ENCODE measurements at regions not wholly inside any gene's neighbourhood (a gene's known extent, or its start where the extent isn't known, plus 50 kb on each side); places are given as distances from the start of the nearest gene placed in this dataset.

GRCh38 chr4:173782660-173783059, 252.6 kb upstream of the HAND2 start:
- Histone ChIP-seq H3K27ac (ENCODE audit: low read depth, low read length, severe bottlenecking) (no peak overlapping the region), H3K36me3 (ENCODE audit: control insufficient read depth, insufficient read depth, low read length) (no peaks in the 10 kb centered on the region), H3K4me1 (ENCODE audit: control insufficient read depth, insufficient read depth, low read length, poor library complexity, severe bottlenecking) (no peaks in the 10 kb centered on the region), H3K4me3 (ENCODE audit: extremely low read depth, insufficient read depth, low read length, poor library complexity, severe bottlenecking) (no peak overlapping the region), H3K9me3 (ENCODE audit: control insufficient read depth, low read length) (peaks cover 11% of the 10 kb centered on the region)
- no CpG with 5 or more reads among the region's 2 CpGs for WGBS, 2 experiments (ENCODE audit: insufficient coverage in 2 of 2)

DNA sequence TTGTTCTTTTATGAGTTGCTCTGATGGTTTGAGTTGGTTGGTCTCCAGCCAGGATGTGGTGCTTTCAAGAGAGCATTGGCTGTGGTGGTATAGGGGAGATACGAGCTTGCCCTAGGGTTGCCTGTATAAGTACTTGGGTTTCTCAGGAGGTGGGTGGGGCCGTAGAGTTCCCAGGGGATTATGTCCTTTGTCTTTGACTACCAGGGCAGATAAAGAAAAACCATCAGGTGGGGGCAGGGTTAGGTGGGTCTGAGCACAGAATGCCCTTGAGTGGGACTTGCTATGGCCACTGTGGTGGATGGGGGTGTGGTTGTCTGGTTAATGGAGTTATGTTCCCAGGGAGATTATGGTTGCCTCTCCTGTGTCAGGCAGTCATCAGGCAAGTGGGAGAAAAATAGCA, 247.9 kb upstream of the HAND2 start:
- 63 to 67% methylated on average over 1 to 2 of the region's 2 CpGs for WGBS, 2 experiments (ENCODE audit: insufficient coverage in 2 of 2)
- Histone ChIP-seq H3K27ac (ENCODE audit: low read depth, low read length, severe bottlenecking) (no peak overlapping the region), H3K4me3 (ENCODE audit: extremely low read depth, insufficient read depth, low read length, poor library complexity, severe bottlenecking) (no peak overlapping the region), H3K36me3 (ENCODE audit: control insufficient read depth, insufficient read depth, low read length) (no peaks in the 10 kb centered on the region), H3K4me1 (ENCODE audit: control insufficient read depth, insufficient read depth, low read length, poor library complexity, severe bottlenecking) (no peaks in the 10 kb centered on the region), H3K9me3 (ENCODE audit: control insufficient read depth, low read length) (no peaks in the 10 kb centered on the region)

DNA sequence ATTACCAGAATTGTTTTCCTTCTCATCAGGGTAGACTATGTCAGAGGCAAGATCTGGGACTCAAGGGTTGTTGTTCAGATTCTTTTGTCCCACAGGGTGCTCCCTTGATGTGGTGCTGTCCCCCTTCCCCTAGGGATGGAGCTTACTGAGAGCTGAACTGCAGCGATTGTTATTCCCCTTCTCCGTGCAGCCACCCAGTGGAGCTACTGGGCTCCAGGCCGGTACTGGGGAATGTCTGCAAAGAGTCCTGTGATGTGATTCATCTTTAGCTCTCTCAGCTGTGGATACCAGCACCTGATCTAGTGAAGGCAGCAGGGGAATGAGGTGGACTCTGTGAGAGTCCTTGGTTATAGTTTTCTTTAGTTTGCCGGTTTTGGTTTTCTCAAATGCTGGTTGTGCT, 247.4 kb upstream of the HAND2 start:
- Histone ChIP-seq H3K4me1 (ENCODE audit: control insufficient read depth, insufficient read depth, low read length, poor library complexity, severe bottlenecking) (no peaks in the 10 kb centered on the region), H3K27ac (ENCODE audit: low read depth, low read length, severe bottlenecking) (no peak overlapping the region), H3K9me3 (ENCODE audit: control insufficient read depth, low read length) (no peaks in the 10 kb centered on the region), H3K36me3 (ENCODE audit: control insufficient read depth, insufficient read depth, low read length) (no peaks in the 10 kb centered on the region), H3K4me3 (ENCODE audit: extremely low read depth, insufficient read depth, low read length, poor library complexity, severe bottlenecking) (no peak overlapping the region)
- WGBS, 2 experiments (ENCODE audit: insufficient coverage in 2 of 2): 84 to 93% methylated on average over 2 to 4 of the region's 4 CpGs

GRCh38 chr4:173769568-173769967, 239.5 kb upstream of the HAND2 start:
- Histone ChIP-seq H3K36me3 (ENCODE audit: control insufficient read depth, insufficient read depth, low read length) (no peaks in the 10 kb centered on the region), H3K4me1 (ENCODE audit: control insufficient read depth, insufficient read depth, low read length, poor library complexity, severe bottlenecking) (no peaks in the 10 kb centered on the region), H3K4me3 (ENCODE audit: extremely low read depth, insufficient read depth, low read length, poor library complexity, severe bottlenecking) (no peak overlapping the region), H3K9me3 (ENCODE audit: control insufficient read depth, low read length) (no peaks in the 10 kb centered on the region), H3K27ac (ENCODE audit: low read depth, low read length, severe bottlenecking) (no peak overlapping the region)
- WGBS, 2 experiments (ENCODE audit: insufficient coverage in 2 of 2): 100% methylated on average over 1 of the region's 1 CpG; no CpG with 5 or more reads in 1 of the 2 experiments

- no peak overlapping the region for H3K4me3 ChIP-seq (ENCODE audit: extremely low read depth, insufficient read depth, low read length, poor library complexity, severe bottlenecking)
- peaks cover 4% of the 10 kb centered on the region for H3K4me1 ChIP-seq (ENCODE audit: control insufficient read depth, insufficient read depth, low read length, poor library complexity, severe bottlenecking)
- no peak overlapping the region for H3K27ac ChIP-seq (ENCODE audit: low read depth, low read length, severe bottlenecking)
- H3K36me3 ChIP-seq (ENCODE audit: control insufficient read depth, insufficient read depth, low read length): no peaks in the 10 kb centered on the region
- WGBS, 2 experiments (ENCODE audit: insufficient coverage in 2 of 2): 100% methylated on average over 1 to 2 of the region's 5 CpGs
- H3K9me3 ChIP-seq (ENCODE audit: control insufficient read depth, low read length): no peaks in the 10 kb centered on the region
These were observed 237.6 kb upstream of the HAND2 start for GRCh38 chr4:173767650-173768049.

DNA sequence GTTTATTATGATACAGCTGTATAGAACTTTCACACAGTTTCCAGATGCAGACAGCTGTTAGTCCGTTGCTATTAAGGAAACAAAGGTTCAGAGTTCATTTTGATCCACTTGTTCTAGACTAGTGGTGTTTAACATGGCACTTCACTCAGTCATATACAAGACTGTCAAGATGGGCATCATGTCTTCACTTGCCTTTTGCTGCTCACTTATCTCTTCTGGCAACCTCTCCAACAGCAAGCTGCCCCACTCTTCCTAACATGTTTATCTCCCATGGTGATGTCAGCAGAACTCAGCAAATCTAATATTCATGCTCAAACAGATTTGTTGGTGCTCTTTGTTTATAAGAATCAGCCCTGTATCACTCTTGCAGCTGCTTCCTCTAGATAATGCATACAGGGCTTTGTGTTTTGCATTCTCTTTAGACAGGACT, 236.2 kb upstream of the HAND2 start:
- WGBS, 2 experiments (ENCODE audit: insufficient coverage in 2 of 2): 100% methylated on average over 1 of the region's 1 CpG; no CpG with 5 or more reads in 1 of the 2 experiments
- Histone ChIP-seq H3K27ac (ENCODE audit: low read depth, low read length, severe bottlenecking) (no peak overlapping the region), H3K4me1 (ENCODE audit: control insufficient read depth, insufficient read depth, low read length, poor library complexity, severe bottlenecking) (peaks cover 4% of the 10 kb centered on the region), H3K9me3 (ENCODE audit: control insufficient read depth, low read length) (no peaks in the 10 kb centered on the region), H3K36me3 (ENCODE audit: control insufficient read depth, insufficient read depth, low read length) (no peaks in the 10 kb centered on the region), H3K4me3 (ENCODE audit: extremely low read depth, insufficient read depth, low read length, poor library complexity, severe bottlenecking) (no peak overlapping the region)

GRCh38 chr4:173765751-173766150, 235.7 kb upstream of the HAND2 start:
- 100% methylated on average over 3 to 4 of the region's 4 CpGs for WGBS, 2 experiments (ENCODE audit: insufficient coverage in 2 of 2)
- Histone ChIP-seq H3K9me3 (ENCODE audit: control insufficient read depth, low read length) (no peaks in the 10 kb centered on the region), H3K36me3 (ENCODE audit: control insufficient read depth, insufficient read depth, low read length) (no peaks in the 10 kb centered on the region), H3K4me3 (ENCODE audit: extremely low read depth, insufficient read depth, low read length, poor library complexity, severe bottlenecking) (no peak overlapping the region), H3K4me1 (ENCODE audit: control insufficient read depth, insufficient read depth, low read length, poor library complexity, severe bottlenecking) (peaks cover 4% of the 10 kb centered on the region), H3K27ac (ENCODE audit: low read depth, low read length, severe bottlenecking) (no peak overlapping the region)

- Histone ChIP-seq H3K4me3 (ENCODE audit: extremely low read depth, insufficient read depth, low read length, poor library complexity, severe bottlenecking) (no peak overlapping the region), H3K36me3 (ENCODE audit: control insufficient read depth, insufficient read depth, low read length) (no peaks in the 10 kb centered on the region), H3K9me3 (ENCODE audit: control insufficient read depth, low read length) (no peaks in the 10 kb centered on the region), H3K4me1 (ENCODE audit: control insufficient read depth, insufficient read depth, low read length, poor library complexity, severe bottlenecking) (peaks cover 4% of the 10 kb centered on the region), H3K27ac (ENCODE audit: low read depth, low read length, severe bottlenecking) (no peak overlapping the region)
- 76 to 95% methylated on average over 3 of the region's 4 CpGs for WGBS, 2 experiments (ENCODE audit: insufficient coverage in 2 of 2)
These were observed 233.4 kb upstream of the HAND2 start for GRCh38 chr4:173763389-173763788.

GRCh38 chr4:173761938-173762337, 231.9 kb upstream of the HAND2 start:
- 90 to 96% methylated on average over 4 of the region's 5 CpGs for WGBS, 2 experiments (ENCODE audit: insufficient coverage in 2 of 2)
- no peak overlapping the region for H3K4me3 ChIP-seq (ENCODE audit: extremely low read depth, insufficient read depth, low read length, poor library complexity, severe bottlenecking)
- H3K36me3 ChIP-seq (ENCODE audit: control insufficient read depth, insufficient read depth, low read length): no peaks in the 10 kb centered on the region
- peaks cover 4% of the 10 kb centered on the region for H3K4me1 ChIP-seq (ENCODE audit: control insufficient read depth, insufficient read depth, low read length, poor library complexity, severe bottlenecking)
- no peaks in the 10 kb centered on the region for H3K9me3 ChIP-seq (ENCODE audit: control insufficient read depth, low read length)
- no peak overlapping the region for H3K27ac ChIP-seq (ENCODE audit: low read depth, low read length, severe bottlenecking)

DNA sequence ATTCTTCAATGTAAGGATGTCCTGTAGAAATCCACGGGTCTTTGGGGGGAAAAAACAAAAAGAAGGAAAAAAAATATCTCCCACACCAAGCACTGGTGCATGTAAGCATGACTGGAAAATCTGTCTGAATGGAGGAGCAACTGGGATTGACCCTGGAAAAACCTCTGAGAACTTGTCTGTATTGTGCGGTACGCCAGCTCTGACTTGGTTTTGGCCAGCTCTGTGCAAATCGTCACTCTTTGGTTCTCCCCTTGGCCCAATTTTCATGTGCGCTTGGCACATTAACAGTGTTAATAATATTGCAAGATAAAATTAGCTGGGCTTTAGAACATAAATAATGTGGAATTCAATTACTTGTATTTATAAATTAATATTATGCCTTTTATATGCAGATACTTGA, 231.2 kb upstream of the HAND2 start:
- Histone ChIP-seq H3K4me1 (ENCODE audit: control insufficient read depth, insufficient read depth, low read length, poor library complexity, severe bottlenecking) (peaks cover 4% of the 10 kb centered on the region), H3K4me3 (ENCODE audit: extremely low read depth, insufficient read depth, low read length, poor library complexity, severe bottlenecking) (no peak overlapping the region), H3K9me3 (ENCODE audit: control insufficient read depth, low read length) (no peaks in the 10 kb centered on the region), H3K27ac (ENCODE audit: low read depth, low read length, severe bottlenecking) (no peak overlapping the region), H3K36me3 (ENCODE audit: control insufficient read depth, insufficient read depth, low read length) (no peaks in the 10 kb centered on the region)
- WGBS, 2 experiments (ENCODE audit: insufficient coverage in 2 of 2): 90% methylated on average over 2 of the region's 5 CpGs; no CpG with 5 or more reads in 1 of the 2 experiments

GRCh38 chr4:173758132-173758531, 228.1 kb upstream of the HAND2 start:
- H3K36me3 ChIP-seq (ENCODE audit: control insufficient read depth, insufficient read depth, low read length): no peaks in the 10 kb centered on the region
- no peaks in the 10 kb centered on the region for H3K4me1 ChIP-seq (ENCODE audit: control insufficient read depth, insufficient read depth, low read length, poor library complexity, severe bottlenecking)
- no peaks in the 10 kb centered on the region for H3K9me3 ChIP-seq (ENCODE audit: control insufficient read depth, low read length)
- H3K27ac ChIP-seq (ENCODE audit: low read depth, low read length, severe bottlenecking): no peak overlapping the region
- no CpG with 5 or more reads among the region's 1 CpG for WGBS, 2 experiments (ENCODE audit: insufficient coverage in 2 of 2)
- H3K4me3 ChIP-seq (ENCODE audit: extremely low read depth, insufficient read depth, low read length, poor library complexity, severe bottlenecking): no peak overlapping the region

All from mesodermal cell (in vitro differentiated cells).